SK-N-SH (cell line): ENCODE measurements at regions not wholly inside any gene's neighbourhood (a gene's known extent, or its start where the extent isn't known, plus 50 kb on each side); places are given as distances from the start of the nearest gene placed in this dataset.

Experiments
- CTCF ChIA-PET: fragments of 300-600, 350-600 bp; formaldehyde crosslinking; extraction: SDS; loops from one replicate; lab custom pipeline; 2021; lab: Yijun Ruan, JAX
- POLR2A ChIA-PET: fragments of 350-600 bp; sonication (Branson Sonifier 250); formaldehyde crosslinking; extraction: SDS; loops from one replicate; lab custom pipeline; 2020; ENCODE audit warnings: antibody characterized with exemption, inconsistent platforms; lab: Yijun Ruan, JAX
- DNase-seq: peaks from one replicate; pipeline ENCODE4 v3.0.0; 2012
- H2AFZ ChIP-seq: fragments of 200-600 bp; sonication (generic); 2 replicates; pipeline ENCODE4 v1.8.1; 2016; ENCODE audit warnings: antibody characterized with exemption, mild to moderate bottlenecking, low read depth
- H3F3A ChIP-seq: fragments of 200-600 bp; sonication (generic); replicated peaks from 2 replicates; pipeline ENCODE3; 2016; ENCODE audit warnings: antibody characterized with exemption, mild to moderate bottlenecking; ENCODE audit not compliant: insufficient read depth
- H3K27ac ChIP-seq, 2 experiments: fragments of 200-500 bp in 1 of 2; fragments of 200-600 bp in 1 of 2; sonication (Bioruptor generic) in 1 of 2; sonication (generic), shearing (Covaris generic) in 1 of 2; 2 replicates each; pipeline versions ENCODE4 v1.5.1 to v1.6.1; 2014 to 2016; ENCODE audit warnings: low read depth in 2 of 2, inconsistent platforms in 1 of 2, low read length in 1 of 2, mild to moderate bottlenecking in 1 of 2, mixed read lengths in 1 of 2
- H3K27me3 ChIP-seq: fragments of 200-600 bp; sonication (generic), shearing (Covaris generic); 2 replicates; pipeline ENCODE4 v1.6.1; 2016; ENCODE audit warnings: mixed run types; ENCODE audit not compliant: insufficient read depth
- H3K36me3 ChIP-seq, 2 experiments: fragments of 200-500 bp in 1 of 2; fragments of 200-600 bp in 1 of 2; sonication (Bioruptor generic) in 1 of 2; sonication (generic) in 1 of 2; replicated peaks in 1 of 2; 2 replicates each; pipeline versions ENCODE3 to v1.5.1; 2014 to 2016; ENCODE audit warnings: low read length in 1 of 2, mild to moderate bottlenecking in 1 of 2; ENCODE audit not compliant: insufficient read depth in 2 of 2, control insufficient read depth in 1 of 2
- H3K4me1 ChIP-seq, 2 experiments: fragments of 200-500 bp in 1 of 2; fragments of 200-600 bp in 1 of 2; sonication (Bioruptor generic) in 1 of 2; sonication (generic), shearing (Covaris generic) in 1 of 2; 2 replicates each; pipeline versions ENCODE4 v1.5.1 to v1.6.1; 2014 to 2016; ENCODE audit warnings: low read depth in 1 of 2, low read length in 1 of 2, mixed run types in 1 of 2; ENCODE audit not compliant: insufficient read depth in 2 of 2, control insufficient read depth in 1 of 2
- H3K4me2 ChIP-seq: fragments of 200-600 bp; sonication (generic), shearing (Covaris generic); 2 replicates; pipeline ENCODE4 v1.6.1; 2017; ENCODE audit warnings: mixed run types
- H3K4me3 ChIP-seq, 2 experiments: fragments of 200-500 bp in 1 of 2; fragments of 200-600 bp in 1 of 2; sonication (Bioruptor generic) in 1 of 2; sonication (generic), shearing (Covaris generic) in 1 of 2; 2 replicates each; pipeline versions ENCODE4 v1.5.1 to v1.8.1; 2014 to 2016; ENCODE audit warnings: low read depth in 2 of 2, inconsistent platforms in 1 of 2, low read length in 1 of 2, mild to moderate bottlenecking in 1 of 2, mixed read lengths in 1 of 2, moderate library complexity in 1 of 2
- H3K79me2 ChIP-seq: fragments of 200-600 bp; sonication (generic); 2 replicates; pipeline ENCODE4 v1.8.1; 2017; ENCODE audit warnings: mild to moderate bottlenecking; ENCODE audit not compliant: insufficient read depth
- H3K9ac ChIP-seq: fragments of 200-600 bp; sonication (generic); 2 replicates; pipeline ENCODE4 v1.6.1; 2017; ENCODE audit warnings: mixed run types
- H3K9me2 ChIP-seq: fragments of 200-600 bp; sonication (generic); 2 replicates; pipeline ENCODE4 v1.6.1; 2017; ENCODE audit warnings: mixed run types
- H3K9me3 ChIP-seq: fragments of 200-600 bp; sonication (generic); 2 replicates; pipeline ENCODE4 v1.6.1; 2017; ENCODE audit warnings: mixed run types, mild to moderate bottlenecking, moderate library complexity
- H4K20me1 ChIP-seq: fragments of 200-600 bp; sonication (generic); 2 replicates; pipeline ENCODE4 v1.6.1; 2017; ENCODE audit warnings: mild to moderate bottlenecking, mixed run types; ENCODE audit not compliant: insufficient read depth
- CHD2 ChIP-seq: fragments of 150-350 bp; IDR thresholded peaks from 2 replicates; pipeline ENCODE4 v1.6.1; 2018; ENCODE audit warnings: low read length; ENCODE audit not compliant: partially characterized antibody
- ELF1 ChIP-seq: IDR thresholded peaks from 2 replicates; pipeline ENCODE4 v1.4.0; 2012
- FOSL2 ChIP-seq: IDR thresholded peaks from 2 replicates; pipeline ENCODE4 v1.4.0; 2012; ENCODE audit warnings: low read depth, mild to moderate bottlenecking, moderate library complexity, borderline replicate concordance
- IRF3 ChIP-seq: fragments of 150-350 bp; IDR thresholded peaks from 2 replicates; pipeline ENCODE4 v1.6.1; 2016; ENCODE audit warnings: mild to moderate bottlenecking, low read depth, low read length
- MEF2A ChIP-seq: IDR thresholded peaks from 2 replicates; pipeline ENCODE4 v1.4.0; 2012; ENCODE audit warnings: low read depth, borderline replicate concordance
- MXI1 ChIP-seq: IDR thresholded peaks from 2 replicates; pipeline ENCODE4 v1.6.1; 2012; ENCODE audit warnings: mild to moderate bottlenecking, low read depth, low read length, improper control_type of control experiment
- NFIC ChIP-seq: IDR thresholded peaks from 2 replicates; pipeline ENCODE4 v1.4.0; 2012; ENCODE audit warnings: borderline replicate concordance
- PBX3 ChIP-seq: IDR thresholded peaks from 2 replicates; pipeline ENCODE4; 2012
- POLR2AphosphoS5 ChIP-seq: IDR thresholded peaks from 2 replicates; pipeline ENCODE4 v1.6.1; 2012; ENCODE audit warnings: low read depth, low read length
- RAD21 ChIP-seq: IDR thresholded peaks from 2 replicates; pipeline ENCODE4 v1.6.1; 2012; ENCODE audit warnings: mild to moderate bottlenecking, low read length
- RFX5 ChIP-seq: IDR thresholded peaks from 2 replicates; pipeline ENCODE4 v1.6.1; 2012; ENCODE audit warnings: mild to moderate bottlenecking, improper control_type of control experiment, low read length
- SMC3 ChIP-seq: IDR thresholded peaks from 2 replicates; pipeline ENCODE4 v1.6.1; 2012; ENCODE audit warnings: low read depth, low read length, improper control_type of control experiment
- TCF12 ChIP-seq: IDR thresholded peaks from 2 replicates; pipeline ENCODE4 v1.4.0; 2012
- WGBS: methylation state at CpG from one replicate; pipeline ENCODE4 v1.1.6; 2017; ENCODE audit warnings: low lambda C conversion rate; 5-methylcytosine and 5-hydroxymethylcytosine counted together
- TF ChIP-seq, protein P1 (sequence below): IDR thresholded peaks from 2 replicates; pipeline ENCODE4 v1.4.0; 2012; ENCODE audit warnings: low read depth

GRCh38 chr20:55667955-55668354, 337.4 kb downstream of the CBLN4 start:
- Histone ChIP-seq H3K27me3 (no peaks in the 10 kb centered on the region), H4K20me1 (no peaks in the 10 kb centered on the region), H3K4me1 (peaks cover 0 to 5% of the 10 kb centered on the region in 2 experiments; a peak in 1 of 4 replicates), H3K9ac (no peak overlapping the region), H3K4me3 (no peak overlapping the region), H3F3A (no peaks in the 10 kb centered on the region), H3K9me2 (no peaks in the 10 kb centered on the region), H3K36me3 (no peaks in the 10 kb centered on the region), H3K27ac (no peak overlapping the region), H3K4me2 (no peak overlapping the region), H2AFZ (no peak overlapping the region), H3K9me3 (no peaks in the 10 kb centered on the region), H3K79me2 (no peaks in the 10 kb centered on the region)
- DNase-seq = no peak
- POLR2A ChIA-PET = interaction anchor here (0.6 kb wide), 1 partner anchor 672 kb away, joined by 3 read pairs; no protein-coding TSS in a partner anchor
- TF ChIP-seq FOSL2 = no peak
- TF ChIP-seq SMC3 = peak; percentile 13; the same call in 1 of the 2 replicates
- TF ChIP-seq RAD21 = peak; percentile 55
- no peak for TF ChIP-seq MXI1
- TF ChIP-seq, protein P1, sequence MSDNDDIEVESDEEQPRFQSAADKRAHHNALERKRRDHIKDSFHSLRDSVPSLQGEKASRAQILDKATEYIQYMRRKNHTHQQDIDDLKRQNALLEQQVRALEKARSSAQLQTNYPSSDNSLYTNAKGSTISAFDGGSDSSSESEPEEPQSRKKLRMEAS = no peak
- TF ChIP-seq POLR2AphosphoS5 = no peak
- WGBS = 61% methylated on average over 3 of the region's 3 CpGs
- CTCF ChIA-PET = interaction anchor here (0.5 to 1.0 kb wide), 6 partner anchors 13 to 1559 kb away, joined by 3 to 4 read pairs (median 3); no protein-coding TSS in a partner anchor

DNA sequence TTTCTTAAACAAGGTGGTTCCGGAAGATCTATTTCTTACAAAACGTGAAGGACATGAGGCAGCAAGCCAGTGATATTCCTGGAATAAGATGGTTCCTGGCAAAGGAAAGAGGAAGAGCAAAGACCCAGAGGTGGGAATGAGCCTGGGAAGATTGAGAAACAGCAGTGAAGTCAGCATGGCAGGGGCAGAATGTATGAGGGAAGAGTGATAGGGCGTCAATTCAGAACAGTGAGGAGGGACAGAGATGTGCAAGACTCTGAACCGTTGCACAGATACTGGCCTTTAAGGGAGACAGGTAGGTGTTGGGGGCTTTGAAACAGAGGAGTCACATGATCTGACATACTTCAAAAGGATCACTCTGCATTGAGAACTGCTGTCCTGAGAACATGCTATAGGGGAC, 338.3 kb downstream of the CBLN4 start:
- ChIA-PET CTCF (no interaction called here), POLR2A (interaction anchor here (0.6 kb wide), 1 partner anchor 671 kb away, joined by 3 read pairs; no protein-coding TSS in a partner anchor)
- no peak for DNase-seq
- Histone ChIP-seq H3K9me2 (no peaks in the 10 kb centered on the region), H3K27ac (no peak overlapping the region), H3K4me1 (peaks cover 0 to 5% of the 10 kb centered on the region in 2 experiments; a peak in 1 of 4 replicates), H3F3A (no peaks in the 10 kb centered on the region), H3K4me2 (no peak overlapping the region), H3K4me3 (no peak overlapping the region), H4K20me1 (no peaks in the 10 kb centered on the region), H3K9ac (no peak overlapping the region), H3K79me2 (no peaks in the 10 kb centered on the region), H3K27me3 (no peaks in the 10 kb centered on the region), H2AFZ (no peak overlapping the region), H3K36me3 (no peaks in the 10 kb centered on the region), H3K9me3 (no peaks in the 10 kb centered on the region)
- WGBS = 36% methylated on average over 4 of the region's 4 CpGs
- no peak for TF ChIP-seq FOSL2
- no peak for TF ChIP-seq MEF2A
- TF ChIP-seq ELF1 = no peak
- TF ChIP-seq POLR2AphosphoS5 = no peak
- TF ChIP-seq RFX5 = no peak
- TF ChIP-seq NFIC = no peak
- TF ChIP-seq CHD2 = no peak
- TF ChIP-seq RAD21 = no peak

DNA sequence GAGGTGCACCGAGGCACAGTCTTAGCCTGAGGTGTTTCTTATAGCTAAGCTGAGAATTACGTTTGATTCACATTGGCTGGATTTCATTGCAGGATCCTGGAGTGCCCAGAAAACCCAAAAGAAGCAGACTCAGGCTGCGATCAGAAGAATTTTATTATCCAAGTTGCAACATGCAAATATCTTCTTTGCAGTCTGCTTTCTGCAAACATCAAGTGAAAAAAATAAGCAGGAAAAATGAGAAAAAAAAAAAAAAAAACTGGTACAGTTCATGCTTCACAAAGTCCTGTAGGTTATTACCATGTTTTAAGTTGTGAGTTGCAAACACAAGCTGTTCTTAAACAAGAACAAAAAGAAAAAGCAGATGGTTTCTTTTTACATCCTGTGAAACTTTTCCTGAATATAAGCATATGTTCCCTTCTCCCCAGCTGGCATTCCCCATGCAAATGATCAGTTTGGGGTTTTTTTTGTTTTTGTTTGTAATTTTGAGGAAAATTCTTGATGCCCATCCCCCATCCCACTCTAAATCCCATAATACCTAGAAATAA, 349.0 kb downstream of the CBLN4 start:
- ChIA-PET CTCF (no interaction called here), POLR2A (no interaction called here)
- no peaks in the 10 kb centered on the region for H3K79me2 ChIP-seq
- no peak overlapping the region for H3K27ac ChIP-seq
- no peaks in the 10 kb centered on the region for H3K36me3 ChIP-seq
- H4K20me1 ChIP-seq = no peaks in the 10 kb centered on the region
- H3K9me2 ChIP-seq = no peaks in the 10 kb centered on the region
- H3K27me3 ChIP-seq = no peaks in the 10 kb centered on the region
- H3K9ac ChIP-seq = no peak overlapping the region
- H3K9me3 ChIP-seq = no peaks in the 10 kb centered on the region; the same call in 1 of the 2 replicates
- H3K4me2 ChIP-seq = no peak overlapping the region
- no peaks in the 10 kb centered on the region for H3F3A ChIP-seq
- no peaks in the 10 kb centered on the region for H3K4me1 ChIP-seq
- no peak overlapping the region for H2AFZ ChIP-seq
- TF ChIP-seq IRF3 (no peak), FOSL2 (no peak), PBX3 (no peak), TCF12 (no peak), CHD2 (no peak)
- no peak overlapping the region for H3K4me3 ChIP-seq
- 19% methylated on average over 3 of the region's 3 CpGs for WGBS
- DNase-seq = no peak
